ENCODE measurements at regions not wholly inside any gene's neighbourhood (a gene's known extent, or its start where the extent isn't known, plus 50 kb on each side); places are given as distances from the start of the nearest gene placed in this dataset.
"Not testable (repeated sequence)": the region's sequence is repeated elsewhere in the genome, so short reads cannot be mapped to it uniquely, and the experiment has no call there.

GRCh38 chr7:9919-10318 lies 182.5 kb upstream of the FAM20C start:
- DNase-seq = not testable (repeated sequence)

GRCh38 chr7:32565-33280 lies 159.6 kb upstream of the FAM20C start:
- not testable (repeated sequence) for DNase-seq

- not testable (repeated sequence) for DNase-seq
Observed at GRCh38 chr7:35121-35541, 157.2 kb upstream of the FAM20C start.

- DNase-seq = not testable (repeated sequence)
Observed at GRCh38 chr7:36539-36938, 155.8 kb upstream of the FAM20C start.

GRCh38 chr7:37656-38055 lies 154.7 kb upstream of the FAM20C start:
- DNase-seq = not testable (repeated sequence)

- not testable (repeated sequence) for DNase-seq
Observed at GRCh38 chr7:38444-38843, 153.9 kb upstream of the FAM20C start.

GRCh38 chr7:39984-40740 lies 152.2 kb upstream of the FAM20C start:
- not testable (repeated sequence) for DNase-seq

GRCh38 chr7:40799-41750 lies 151.3 kb upstream of the FAM20C start:
- DNase-seq = no peak

- no peak for DNase-seq
Observed at GRCh38 chr7:41917-42565, 150.3 kb upstream of the FAM20C start.

GRCh38 chr7:43791-44540 lies 148.4 kb upstream of the FAM20C start:
- DNase-seq = no peak

GRCh38 chr7:44541-44896 lies 147.9 kb upstream of the FAM20C start:
- DNase-seq = no peak

- DNase-seq = no peak
Observed at GRCh38 chr7:45106-46090, 147.0 kb upstream of the FAM20C start.

GRCh38 chr7:46123-46829 lies 146.1 kb upstream of the FAM20C start:
- DNase-seq = no peak

- DNase-seq = no peak
Observed at GRCh38 chr7:46830-47140, 145.6 kb upstream of the FAM20C start.

- no peak for DNase-seq
Observed at GRCh38 chr7:51456-52068, 140.8 kb upstream of the FAM20C start.

- no peak for DNase-seq
Observed at GRCh38 chr7:52100-52499, 140.3 kb upstream of the FAM20C start.

GRCh38 chr7:53531-53930 lies 138.8 kb upstream of the FAM20C start:
- peak; percentile 60 for DNase-seq

- DNase-seq = no peak
Observed at GRCh38 chr7:54615-55014, 137.8 kb upstream of the FAM20C start.

- DNase-seq = no peak
Observed at GRCh38 chr7:55690-56248, 136.6 kb upstream of the FAM20C start.
